ENCODE measurements at regions not wholly inside any gene's neighbourhood (a gene's known extent, or its start where the extent isn't known, plus 50 kb on each side); places are given as distances from the start of the nearest gene placed in this dataset.
"Not testable (repeated sequence)": the region's sequence is repeated elsewhere in the genome, so short reads cannot be mapped to it uniquely, and the experiment has no call there.

DNA sequence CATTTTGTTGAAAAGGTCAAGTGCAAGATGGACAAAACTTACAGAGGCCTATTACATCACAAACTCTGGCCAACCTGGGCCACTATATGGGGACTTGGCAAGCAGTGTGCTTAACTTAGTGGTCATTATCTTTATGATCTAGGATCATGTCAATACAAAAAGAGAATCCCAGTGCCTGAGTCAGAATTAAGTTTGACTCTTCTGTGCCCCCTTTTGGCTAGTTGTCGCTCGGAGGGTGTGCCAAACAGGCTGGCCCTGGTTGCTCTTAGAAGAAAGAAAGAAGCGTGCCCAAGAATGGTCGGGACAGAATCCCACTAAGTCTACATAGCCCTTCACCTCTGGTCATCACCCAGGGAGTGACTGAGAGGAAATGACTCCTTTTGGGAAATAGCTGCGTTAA is 100.1 kb downstream of the EIF4E start:
- DNase-seq (ENCODE audit: low spot score): no peak

- no peak for DNase-seq (ENCODE audit: low spot score)
These were observed 101.3 kb downstream of the EIF4E start for GRCh38 chr4:98827661-98828060.

DNA sequence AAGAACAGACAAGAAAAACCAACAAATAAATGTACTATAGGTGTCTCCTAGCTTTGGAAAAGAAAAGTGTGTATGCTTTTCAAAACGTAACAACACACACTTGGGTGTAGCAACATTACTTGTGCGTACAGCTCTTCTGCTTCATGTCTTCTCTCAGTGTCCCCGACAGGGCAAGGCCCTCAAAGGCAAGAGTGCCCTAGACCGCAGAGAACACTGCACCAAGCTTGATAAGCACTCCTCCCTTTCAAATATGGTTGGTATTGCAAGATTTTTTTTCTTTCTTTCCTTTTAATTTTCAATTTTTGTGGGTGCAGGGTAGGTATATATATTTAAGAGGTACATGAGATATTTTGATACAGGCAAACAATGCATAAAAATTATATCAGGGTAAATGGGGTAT is 106.8 kb downstream of the EIF4E start:
- DNase-seq (ENCODE audit: low spot score): no peak

DNA sequence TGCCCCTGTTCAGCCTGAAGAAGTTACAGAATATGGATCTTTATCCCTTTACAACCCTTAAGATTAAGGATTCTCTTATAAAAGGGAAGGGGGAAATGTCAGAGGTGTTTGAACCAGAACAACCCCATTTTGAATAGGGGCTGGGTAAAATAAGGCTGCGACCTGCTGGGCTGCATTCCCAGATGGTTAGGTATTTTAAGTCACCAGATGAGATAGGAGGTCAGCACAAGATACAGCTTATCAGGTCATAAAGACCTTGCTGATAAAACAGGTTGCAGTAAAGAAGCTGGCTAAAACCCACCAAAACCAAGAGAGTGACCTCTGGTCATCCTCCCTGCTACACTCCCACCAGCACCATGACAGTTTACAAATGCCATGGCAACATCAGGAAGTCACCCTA is 110.8 kb downstream of the EIF4E start:
- not testable (repeated sequence) for DNase-seq (ENCODE audit: low spot score)

- no peak for DNase-seq (ENCODE audit: low spot score)
These were observed 112.1 kb downstream of the EIF4E start for GRCh38 chr4:98816816-98817215.

DNA sequence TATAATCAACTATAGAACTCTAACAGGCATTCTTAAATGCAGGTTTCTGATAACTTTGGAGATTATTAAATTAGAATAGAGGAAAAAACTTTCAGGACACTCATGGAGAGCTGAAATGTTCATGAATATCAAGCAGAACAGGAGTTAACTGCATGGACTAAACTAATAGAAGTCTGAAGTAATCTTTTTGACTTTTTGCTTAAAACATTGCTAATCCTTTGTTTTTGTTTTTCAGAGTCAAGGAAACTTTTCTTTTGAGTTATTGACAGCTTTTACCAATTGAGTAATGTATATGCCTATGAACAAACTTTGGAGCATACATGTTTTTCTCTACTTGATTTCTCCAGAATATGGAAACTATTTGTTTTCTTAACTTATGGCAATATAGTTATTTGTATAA is 112.5 kb downstream of the EIF4E start:
- DNase-seq (ENCODE audit: low spot score): no peak

DNA sequence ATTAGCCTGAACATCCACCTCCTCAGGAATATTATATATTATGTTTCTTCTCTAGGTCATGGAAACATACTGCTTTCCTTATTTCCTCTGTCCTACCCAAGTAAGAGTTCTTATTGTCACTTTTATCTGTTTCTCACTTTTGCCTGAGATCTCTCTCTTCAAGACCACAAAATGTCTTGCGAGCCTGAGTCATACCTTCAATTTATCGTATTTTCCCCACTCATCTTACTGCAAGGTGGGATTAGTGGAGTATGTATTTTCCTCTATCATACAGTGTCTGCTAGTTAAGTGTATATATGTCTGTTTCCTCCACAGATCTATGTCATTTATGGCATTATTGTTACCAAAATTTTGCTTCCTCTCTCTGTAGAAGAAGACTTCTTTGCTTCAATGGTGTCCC is 124.5 kb downstream of the EIF4E start:
- no peak for DNase-seq (ENCODE audit: low spot score)

DNA sequence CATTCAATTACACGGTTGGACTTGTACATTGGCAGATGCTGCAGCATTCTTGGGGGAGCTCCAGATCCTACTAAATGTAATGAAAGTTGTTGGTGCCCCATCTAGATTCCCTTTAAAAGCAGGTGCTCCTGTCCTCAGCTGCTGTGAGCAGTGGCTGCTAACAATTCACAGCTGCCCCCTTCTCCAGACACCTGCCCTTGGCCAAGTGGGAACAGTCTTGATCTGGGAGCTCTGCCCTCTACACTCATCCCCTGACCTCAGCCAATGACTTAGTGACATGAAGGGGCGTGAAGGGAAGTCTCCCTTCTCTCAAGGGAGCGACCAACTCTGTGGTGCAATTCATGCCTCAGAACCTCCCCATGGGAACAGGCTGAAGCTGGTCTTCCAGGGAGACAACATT is 125.7 kb downstream of the EIF4E start:
- no peak for DNase-seq (ENCODE audit: low spot score)

GRCh38 chr4:98802770-98803198 is 126.1 kb downstream of the EIF4E start:
- no peak for DNase-seq (ENCODE audit: low spot score)

GRCh38 chr4:98801259-98801725 is 127.6 kb downstream of the EIF4E start:
- DNase-seq (ENCODE audit: low spot score): peak; percentile 78

GRCh38 chr4:98796991-98797390 is 131.9 kb downstream of the EIF4E start:
- DNase-seq (ENCODE audit: low spot score): no peak

GRCh38 chr4:98794565-98795205 is 134.2 kb downstream of the EIF4E start:
- DNase-seq (ENCODE audit: low spot score): no peak

GRCh38 chr4:98793658-98794057 is 135.2 kb upstream of the TSPAN5 start:
- no peak for DNase-seq (ENCODE audit: low spot score)

DNA sequence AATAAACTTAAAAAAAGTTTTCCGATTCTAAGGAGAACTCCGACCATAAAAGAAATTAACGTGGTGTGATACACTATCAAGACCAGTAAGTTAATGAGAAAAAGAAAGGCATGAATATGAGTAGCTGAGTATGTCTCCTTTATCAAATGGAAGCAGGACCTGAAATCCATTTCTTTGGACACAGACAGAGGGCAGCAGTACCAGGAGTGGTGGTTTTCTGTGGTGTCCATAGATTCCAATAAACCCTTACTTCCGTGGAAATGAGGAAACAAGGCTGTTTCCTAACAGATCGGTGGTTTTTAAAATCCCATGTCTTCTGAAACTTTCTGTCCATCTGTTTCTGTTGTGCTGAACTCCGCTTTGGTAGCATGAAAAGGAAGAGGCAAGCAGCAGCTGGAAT is 128.5 kb upstream of the TSPAN5 start:
- DNase-seq (ENCODE audit: low spot score): peak; percentile 32

GRCh38 chr4:98784947-98785706 is 126.7 kb upstream of the TSPAN5 start:
- no peak for DNase-seq (ENCODE audit: low spot score)

DNA sequence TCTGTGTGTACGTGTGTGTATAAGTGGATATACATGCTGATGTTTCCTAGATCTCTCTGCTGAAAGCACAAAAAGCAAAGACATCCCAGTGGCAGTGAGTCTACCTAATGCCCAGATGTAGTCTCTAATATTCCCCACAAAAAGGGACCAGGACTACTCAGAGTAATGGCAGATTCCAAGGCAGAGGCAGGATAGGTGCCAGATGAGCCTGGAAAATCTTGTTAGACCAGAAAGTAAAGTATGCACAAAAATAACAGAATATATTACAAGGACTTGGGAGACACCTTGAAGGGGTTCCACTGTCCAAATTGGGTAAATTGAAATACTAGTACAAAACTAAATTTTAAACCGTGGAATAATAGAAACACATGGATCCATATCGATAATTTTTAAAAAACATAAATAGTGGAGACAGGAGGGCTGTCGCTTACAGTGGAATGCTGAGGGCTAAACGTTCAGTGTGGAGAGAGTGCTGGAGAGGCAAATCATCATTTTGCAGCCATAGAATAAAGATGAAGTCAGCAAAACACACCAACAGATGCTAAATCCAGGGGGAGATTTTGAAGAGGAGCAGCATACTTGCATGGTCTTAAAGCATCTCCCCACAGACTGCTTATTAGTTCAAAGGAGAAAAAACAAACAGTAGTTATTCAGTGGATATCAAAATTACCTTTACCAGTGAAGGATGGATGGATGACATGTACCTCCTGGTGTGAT is 123.4 kb upstream of the TSPAN5 start:
- DNase-seq (ENCODE audit: low spot score): no peak

DNA sequence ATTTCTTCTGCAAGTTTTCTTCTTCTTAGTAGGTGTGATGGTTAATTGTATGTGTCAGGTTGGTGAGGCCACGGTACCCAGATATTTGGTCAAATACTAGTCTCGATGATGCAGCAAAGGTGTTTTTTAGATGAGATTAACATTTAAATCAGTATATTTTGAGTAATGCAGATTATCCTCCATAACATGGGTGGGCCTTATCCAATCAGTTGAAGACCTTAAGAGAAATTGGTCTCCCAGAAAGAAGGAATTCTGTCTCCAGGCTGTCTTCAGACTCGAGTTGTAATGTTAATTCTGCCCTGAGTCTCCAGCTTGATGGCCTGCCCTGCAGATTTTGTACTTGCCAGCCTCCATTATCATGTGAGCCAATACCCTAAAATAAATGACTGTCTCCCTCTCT is 122.5 kb upstream of the TSPAN5 start:
- no peak for DNase-seq (ENCODE audit: low spot score)

GRCh38 chr4:98779088-98779487 is 120.7 kb upstream of the TSPAN5 start:
- DNase-seq (ENCODE audit: low spot score): no peak

DNA sequence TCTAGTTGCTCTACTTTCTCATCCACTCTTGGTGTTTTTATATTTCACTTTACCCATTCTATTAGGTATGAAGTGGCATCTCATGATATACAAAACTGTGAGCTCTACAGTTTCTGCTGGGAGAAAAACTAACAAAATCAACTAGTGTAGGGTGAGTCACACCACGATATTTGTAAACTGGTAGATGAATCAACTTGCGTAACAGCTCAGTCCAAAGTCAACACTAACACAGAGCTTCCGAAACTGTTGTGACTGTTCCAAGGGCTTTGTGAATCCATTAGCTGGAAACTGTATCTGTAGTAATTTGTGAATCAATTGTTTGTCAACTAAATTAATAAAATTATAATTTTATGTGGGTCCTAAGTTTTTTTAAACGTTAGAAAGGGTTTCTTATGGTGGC is 119.8 kb upstream of the TSPAN5 start:
- no peak for DNase-seq (ENCODE audit: low spot score)

- no peak for DNase-seq (ENCODE audit: low spot score)
These were observed 117.3 kb upstream of the TSPAN5 start for GRCh38 chr4:98775672-98776071.

- no peak for DNase-seq (ENCODE audit: low spot score)
These were observed 115.2 kb upstream of the TSPAN5 start for GRCh38 chr4:98773638-98774037.

GRCh38 chr4:98771959-98772632 is 113.7 kb upstream of the TSPAN5 start:
- no peak for DNase-seq (ENCODE audit: low spot score)

Measured in Ammon's horn (tissue), 1 donor.